LHCN-M2 (cell line): ENCODE measurements at regions not wholly inside any gene's neighbourhood (a gene's known extent, or its start where the extent isn't known, plus 50 kb on each side); places are given as distances from the start of the nearest gene placed in this dataset.

Experiments used
- DNase-seq: peaks from one replicate; pipeline ENCODE4 v3.0.0-alpha.2; 2012; ENCODE audit warnings: low read depth

- DNase-seq = no peak
These were observed 697.3 kb downstream of the TLR4 start for GRCh38 chr9:118401546-118401945.

GRCh38 chr9:118414676-118415075 is 710.5 kb downstream of the TLR4 start:
- DNase-seq = no peak

- peak; percentile 39 for DNase-seq
These were observed 714.8 kb downstream of the TLR4 start for GRCh38 chr9:118418887-118419565.

- DNase-seq = no peak
These were observed 715.5 kb downstream of the TLR4 start for GRCh38 chr9:118419676-118420075.

GRCh38 chr9:118422508-118422907 is 718.3 kb downstream of the TLR4 start:
- no peak for DNase-seq

GRCh38 chr9:118423021-118423420 is 718.8 kb downstream of the TLR4 start:
- DNase-seq = no peak

GRCh38 chr9:118423721-118424120 is 719.5 kb downstream of the TLR4 start:
- no peak for DNase-seq

GRCh38 chr9:118426772-118427171 is 722.6 kb downstream of the TLR4 start:
- no peak for DNase-seq

- DNase-seq = no peak
These were observed 734.6 kb downstream of the TLR4 start for GRCh38 chr9:118438810-118439209.

GRCh38 chr9:118439441-118439840 is 735.2 kb downstream of the TLR4 start:
- no peak for DNase-seq

- DNase-seq = no peak
These were observed 740.2 kb downstream of the TLR4 start for GRCh38 chr9:118444403-118444802.

- peak; percentile 18 for DNase-seq
These were observed 742.9 kb downstream of the TLR4 start for GRCh38 chr9:118446943-118447639.

- no peak for DNase-seq
These were observed 745.4 kb downstream of the TLR4 start for GRCh38 chr9:118449554-118449953.

GRCh38 chr9:118455259-118455658 is 751.1 kb downstream of the TLR4 start:
- DNase-seq = peak; percentile 32

- DNase-seq = peak; percentile 31
These were observed 751.6 kb downstream of the TLR4 start for GRCh38 chr9:118455788-118456187.

GRCh38 chr9:118457171-118458000 is 753.2 kb downstream of the TLR4 start:
- no peak for DNase-seq

GRCh38 chr9:118459913-118460312 is 755.7 kb downstream of the TLR4 start:
- DNase-seq = no peak

GRCh38 chr9:118463419-118463818 is 759.2 kb downstream of the TLR4 start:
- DNase-seq = no peak

GRCh38 chr9:118473521-118473920 is 769.3 kb downstream of the TLR4 start:
- no peak for DNase-seq

GRCh38 chr9:118478752-118479151 is 774.5 kb downstream of the TLR4 start:
- DNase-seq = no peak

GRCh38 chr9:118482306-118482705 is 778.1 kb downstream of the TLR4 start:
- no peak for DNase-seq

GRCh38 chr9:118483677-118484076 is 779.5 kb downstream of the TLR4 start:
- DNase-seq = no peak
